ENCODE measurements at regions not wholly inside any gene's neighbourhood (a gene's known extent, or its start where the extent isn't known, plus 50 kb on each side); places are given as distances from the start of the nearest gene placed in this dataset.

DNA sequence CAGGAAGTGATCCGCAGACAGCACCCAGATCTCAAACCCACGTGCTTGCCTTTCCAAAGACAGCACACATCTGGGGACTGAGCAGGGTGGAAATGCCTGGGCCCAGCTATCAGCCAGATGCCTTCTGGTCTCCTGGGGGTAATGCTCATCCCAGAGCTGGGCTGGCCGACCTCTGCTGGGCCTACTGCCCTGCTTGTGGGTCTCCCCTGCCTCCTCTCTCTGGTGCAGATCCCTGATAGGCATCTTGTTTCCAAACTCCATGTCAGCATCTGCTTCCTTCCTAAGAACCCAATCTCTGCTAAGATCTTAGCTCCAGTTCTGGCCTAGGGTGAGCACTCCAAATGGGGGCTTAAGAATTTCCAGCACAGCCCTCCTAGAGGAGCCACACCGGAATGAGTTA lies 1043.0 kb downstream of the VRK1 start:
- DNase-seq: no peak

DNA sequence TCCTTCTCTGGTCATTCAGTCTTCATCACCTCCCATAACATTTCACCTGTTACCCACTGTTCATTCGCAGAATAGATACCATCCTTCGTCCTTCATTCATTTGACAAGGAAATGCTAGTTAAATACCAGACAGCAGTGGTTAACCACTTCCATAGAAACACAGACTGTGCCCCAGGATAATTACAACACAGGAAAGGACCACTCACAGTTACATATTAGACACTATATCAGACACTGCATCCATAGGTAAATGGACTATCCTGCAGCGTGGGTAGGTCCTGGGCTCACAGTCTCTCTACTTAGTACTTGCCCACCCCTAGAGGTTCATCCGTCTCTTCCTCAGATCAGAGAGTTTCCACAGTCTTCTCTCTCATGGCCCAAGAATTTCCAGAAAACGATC lies 1044.6 kb downstream of the VRK1 start:
- no peak for DNase-seq

DNA sequence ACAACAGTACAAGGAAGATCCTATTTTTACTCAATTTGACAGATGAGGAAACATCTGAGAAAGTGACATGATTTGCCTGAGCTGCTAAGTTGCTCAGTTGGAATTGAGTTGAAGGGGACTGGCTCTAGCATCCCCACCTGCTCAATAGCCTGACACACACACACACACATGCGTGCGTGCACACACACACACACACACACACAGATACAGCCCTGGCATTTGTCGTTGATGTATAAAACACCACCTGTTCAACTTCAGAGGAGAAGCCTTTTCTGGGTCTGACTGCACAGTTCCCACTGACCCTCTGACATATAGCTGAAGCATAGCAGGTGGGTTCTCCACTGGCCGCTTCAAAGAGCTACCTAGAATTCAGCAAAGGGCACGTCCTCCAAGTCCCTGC lies 1045.9 kb downstream of the VRK1 start:
- no peak for DNase-seq

DNA sequence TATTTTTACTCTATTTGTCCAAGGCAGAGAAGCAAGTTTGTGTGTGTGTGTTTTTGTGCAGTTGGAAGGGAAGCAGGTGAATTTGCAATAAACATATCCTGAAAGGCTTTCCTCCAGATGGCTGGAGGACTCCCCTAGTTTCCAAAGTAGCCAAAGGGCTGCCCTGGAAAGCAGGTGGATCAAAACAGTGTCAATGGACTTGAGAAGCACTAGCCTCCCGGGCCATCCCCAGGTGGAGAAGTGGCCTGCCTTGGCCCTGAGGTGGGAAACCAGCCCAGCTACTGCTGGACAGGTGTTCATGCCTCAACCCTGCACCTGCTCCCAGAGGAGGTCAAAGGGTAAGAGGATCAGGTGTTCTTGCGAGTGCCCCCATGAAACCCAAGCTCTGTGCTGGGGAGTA lies 1046.9 kb downstream of the VRK1 start:
- DNase-seq: no peak

DNA sequence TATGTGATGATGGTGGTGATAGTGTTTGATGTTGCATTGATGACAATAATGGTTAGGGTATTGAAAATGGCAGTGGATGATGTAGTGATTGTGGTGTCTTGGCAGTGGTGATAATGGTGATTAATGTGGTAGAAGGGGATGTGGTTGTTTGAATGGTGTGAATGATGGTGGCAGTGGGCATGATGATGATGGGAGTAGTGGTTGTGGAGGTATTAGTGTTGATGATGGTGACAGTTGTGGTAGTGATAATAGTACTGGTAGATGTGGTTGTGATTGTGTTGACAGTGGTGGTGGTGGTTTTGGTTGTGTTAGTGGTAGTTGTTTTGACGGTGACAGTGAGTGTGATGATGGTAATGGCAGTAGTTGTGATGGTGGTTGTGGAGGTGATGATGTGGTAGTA lies 1049.0 kb downstream of the VRK1 start:
- DNase-seq: no peak

DNA sequence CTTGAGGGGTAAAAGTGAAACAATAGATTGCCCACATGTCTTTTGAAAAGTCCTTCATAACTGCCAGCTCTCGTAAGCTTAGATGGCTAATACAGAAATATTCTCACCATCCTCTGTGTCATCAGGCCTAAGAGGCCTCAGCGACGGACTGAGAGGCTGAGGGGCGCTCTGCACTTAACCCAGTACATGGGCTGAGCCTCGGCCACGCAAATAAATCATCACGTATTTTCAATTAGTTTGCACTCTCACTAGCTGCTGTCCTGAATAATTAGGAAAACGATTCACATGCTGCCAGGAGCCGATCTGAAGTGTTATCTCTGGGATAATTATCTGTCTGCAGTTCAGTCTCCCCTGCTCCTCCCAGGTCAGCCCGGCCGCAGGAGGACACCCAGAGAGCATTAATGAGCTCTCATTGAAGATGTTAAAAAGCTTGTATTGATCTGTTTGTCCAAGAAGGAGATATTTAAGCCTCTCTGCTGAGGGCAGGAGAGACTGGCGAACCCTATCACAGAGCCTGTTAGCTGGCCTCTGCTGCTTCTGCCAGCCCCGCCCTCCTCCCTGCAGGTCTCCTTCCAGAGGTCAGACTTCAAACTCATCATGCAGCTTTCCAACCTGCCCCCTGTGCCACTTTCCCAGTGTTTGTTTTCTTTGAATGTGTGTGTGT lies 1051.3 kb downstream of the VRK1 start:
- peak; percentile 62 for DNase-seq

DNA sequence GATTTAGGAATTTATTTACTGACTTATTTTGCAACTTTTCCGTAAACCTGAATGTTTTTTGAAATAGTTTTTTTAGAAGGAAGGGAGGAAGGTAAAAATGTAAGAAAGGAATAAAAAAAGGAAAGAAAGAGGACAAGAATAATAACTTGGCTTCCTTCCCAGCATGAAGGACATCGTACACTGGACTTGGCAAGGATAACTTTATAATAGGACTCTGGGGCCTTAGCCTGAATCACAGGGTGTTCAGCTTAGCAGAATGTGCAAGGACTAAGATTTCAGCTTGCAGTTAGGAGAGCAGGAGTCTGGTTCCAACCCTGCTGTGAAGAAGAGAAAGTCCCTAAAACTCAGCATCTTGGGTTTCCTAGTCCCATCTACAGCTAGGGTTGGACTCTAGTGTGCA lies 1053.3 kb downstream of the VRK1 start:
- DNase-seq: no peak

DNA sequence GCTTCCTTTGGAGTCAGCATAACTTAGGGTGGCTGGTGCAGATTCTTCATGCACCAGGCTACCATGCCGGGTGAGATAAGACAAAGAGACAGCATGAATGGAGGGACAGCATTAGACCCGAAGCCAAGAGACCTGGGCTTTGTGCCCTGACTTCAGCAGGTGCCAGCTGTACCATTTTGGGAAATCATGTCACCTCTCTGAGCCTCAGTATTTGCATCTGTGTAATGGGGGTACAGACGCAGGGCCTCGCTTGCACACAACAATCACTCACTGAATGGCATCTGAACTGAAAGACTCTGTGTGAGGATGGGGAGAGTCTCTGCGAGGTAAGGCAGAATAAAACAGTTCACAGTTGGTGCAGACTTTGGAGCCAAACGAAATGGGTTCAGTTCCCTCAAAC lies 1053.7 kb downstream of the VRK1 start:
- no peak for DNase-seq

DNA sequence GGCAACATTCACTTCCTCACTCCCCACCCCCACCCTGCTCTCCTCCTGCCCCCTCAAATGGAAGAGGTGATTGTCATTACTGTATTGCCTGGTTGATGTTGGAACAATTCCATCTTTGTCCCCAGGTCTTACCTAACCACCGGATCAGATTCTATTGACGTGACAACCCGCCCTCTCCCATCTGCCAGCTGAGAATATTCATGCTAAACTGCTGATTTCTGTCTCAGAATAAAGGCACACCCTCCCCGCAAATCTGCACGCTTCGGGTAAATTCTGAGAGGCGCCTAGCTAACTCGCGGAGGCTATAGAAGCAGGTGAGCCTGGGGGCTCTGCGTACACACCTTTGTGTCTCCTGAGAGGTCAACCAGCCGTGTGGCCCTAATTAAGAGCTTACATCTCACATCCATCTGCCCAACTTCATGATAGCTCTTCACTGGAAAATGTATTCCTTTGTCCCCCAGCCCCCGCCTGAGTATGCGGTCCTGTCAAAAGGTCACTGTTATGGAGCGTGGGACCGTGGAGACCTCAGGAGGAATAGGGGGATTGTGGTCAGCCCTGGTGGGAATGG lies 1054.3 kb downstream of the VRK1 start:
- DNase-seq: no peak

DNA sequence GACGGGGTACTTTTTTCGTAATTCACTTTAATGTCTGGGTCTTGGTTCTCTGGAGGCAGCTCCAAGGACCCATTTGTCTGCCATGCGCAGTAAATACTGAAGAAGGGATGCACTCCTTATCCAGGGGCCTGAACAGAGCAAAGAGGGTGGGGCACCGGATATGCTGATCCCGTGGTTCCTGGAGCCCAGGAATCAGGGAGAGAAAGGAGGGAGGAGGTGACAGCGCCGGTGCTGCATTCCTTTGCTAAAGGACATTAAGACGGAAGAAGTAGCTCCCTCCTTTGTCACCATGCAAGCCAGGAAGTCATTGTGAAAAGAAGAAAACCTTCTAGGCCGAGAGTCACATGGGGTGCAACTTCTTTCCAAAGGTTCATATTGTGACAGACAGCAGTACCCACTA lies 1057.7 kb downstream of the VRK1 start:
- DNase-seq: no peak

DNA sequence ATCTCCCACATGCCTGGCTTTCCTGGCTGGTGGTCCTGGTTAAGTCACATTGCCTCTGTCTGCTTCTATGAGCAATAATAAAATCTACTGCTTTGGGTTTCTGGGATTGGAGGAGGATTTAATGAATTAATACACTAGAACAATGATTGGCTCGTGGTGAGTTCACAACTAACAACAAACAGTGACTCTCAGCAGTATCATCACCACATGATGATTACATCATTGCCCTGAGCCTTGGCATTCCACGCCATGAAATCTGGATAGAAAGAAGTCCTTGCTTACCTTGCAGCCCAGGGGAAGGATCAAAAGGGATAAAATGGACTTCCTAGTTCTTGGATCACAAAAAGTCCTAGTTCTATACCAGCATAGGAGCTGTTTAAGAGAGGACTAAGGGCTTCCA lies 1069.0 kb downstream of the VRK1 start:
- no peak for DNase-seq

DNA sequence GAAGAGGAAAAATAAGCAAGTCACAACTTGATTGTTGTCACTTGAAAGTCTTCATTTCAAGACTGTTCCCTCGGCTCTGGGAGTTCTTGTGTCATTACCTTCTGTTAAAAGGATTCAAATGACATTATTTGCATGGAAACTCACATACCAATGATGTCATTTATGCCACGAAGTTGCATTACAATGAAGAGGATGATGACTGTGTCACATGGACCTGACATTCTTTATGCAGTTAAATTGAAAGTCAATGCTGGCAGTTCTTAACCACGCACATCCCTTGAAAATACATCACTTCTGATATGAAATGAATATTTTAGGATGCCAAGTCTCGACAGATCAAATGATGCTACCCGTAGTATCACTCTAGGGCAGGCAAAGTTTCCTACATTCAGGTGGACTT lies 1069.5 kb downstream of the VRK1 start:
- DNase-seq: no peak

DNA sequence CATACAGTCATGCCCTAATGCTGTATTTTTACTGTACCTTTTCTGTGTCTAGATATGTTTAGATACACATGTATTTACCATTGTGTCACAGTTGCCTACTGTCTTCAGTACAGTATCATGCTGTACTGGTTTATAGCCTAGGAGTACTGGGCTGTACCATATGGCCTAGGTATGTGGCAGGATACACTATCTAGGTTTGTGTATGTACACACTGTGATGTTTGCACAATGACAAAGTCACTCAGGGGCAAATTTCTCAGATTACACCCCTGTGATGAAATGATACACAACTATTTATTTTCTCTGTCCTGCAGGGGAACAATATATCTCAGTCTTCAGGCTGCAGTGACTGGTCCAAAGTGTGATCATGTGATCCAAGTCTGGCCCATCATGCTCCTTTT lies 1076.1 kb downstream of the VRK1 start:
- DNase-seq: no peak

DNA sequence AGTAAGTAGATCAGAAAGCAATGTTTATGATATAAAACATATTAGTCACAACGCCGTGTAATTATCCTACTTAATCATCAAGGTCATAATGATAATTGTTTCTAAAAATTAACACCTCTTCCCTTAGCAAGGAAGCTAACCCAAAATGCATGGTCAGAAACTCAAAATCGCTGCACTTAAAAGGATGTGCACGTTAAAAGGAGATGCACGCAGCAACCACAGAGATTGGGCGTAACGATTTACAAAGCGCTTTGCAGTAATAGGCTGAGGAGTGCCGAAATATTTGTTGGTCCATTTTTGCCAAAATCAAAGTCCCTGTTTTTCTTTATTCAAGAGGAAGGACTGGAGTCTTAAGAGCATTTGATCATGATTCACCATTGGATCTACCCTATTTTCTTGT lies 1077.2 kb downstream of the VRK1 start:
- no peak for DNase-seq

DNA sequence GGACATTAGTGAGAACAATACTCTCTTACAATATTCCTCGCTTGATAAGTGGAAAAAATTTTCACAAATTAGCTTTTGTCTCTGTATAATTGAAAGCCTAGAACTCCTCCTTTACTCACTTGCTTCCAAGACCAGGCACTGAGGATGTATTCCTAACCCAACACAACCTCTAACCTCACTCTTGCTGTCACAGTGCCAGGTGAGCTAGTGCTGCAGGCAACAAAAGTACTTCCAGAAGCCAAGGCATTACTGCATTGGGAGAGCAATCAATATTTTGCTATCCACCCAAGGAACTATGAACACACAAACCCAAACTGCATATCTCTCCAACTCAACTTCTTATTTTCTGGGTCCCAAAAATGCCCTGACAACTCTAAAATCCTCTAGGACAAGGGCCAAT lies 1081.0 kb downstream of the VRK1 start:
- DNase-seq: no peak

DNA sequence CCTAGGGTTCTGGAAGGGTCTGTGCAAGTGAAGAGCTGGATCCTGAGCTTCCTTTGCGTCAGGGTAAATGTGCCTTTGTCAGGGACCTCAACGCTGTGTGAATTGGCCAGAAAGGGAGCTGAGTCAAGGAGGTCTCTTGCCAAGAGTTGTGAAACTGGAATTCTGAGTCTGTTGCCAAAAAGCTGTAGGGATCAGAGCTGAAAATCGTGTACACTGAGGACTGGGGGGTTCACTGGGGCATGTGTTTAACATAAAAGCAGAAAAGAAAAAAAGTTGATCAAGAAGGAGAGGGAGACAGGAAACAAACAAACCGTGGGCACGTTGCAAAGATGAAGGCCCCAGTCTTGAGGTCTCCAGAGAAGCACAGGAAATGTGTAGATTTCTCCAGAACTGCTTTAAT lies 1081.5 kb downstream of the VRK1 start:
- no peak for DNase-seq

DNA sequence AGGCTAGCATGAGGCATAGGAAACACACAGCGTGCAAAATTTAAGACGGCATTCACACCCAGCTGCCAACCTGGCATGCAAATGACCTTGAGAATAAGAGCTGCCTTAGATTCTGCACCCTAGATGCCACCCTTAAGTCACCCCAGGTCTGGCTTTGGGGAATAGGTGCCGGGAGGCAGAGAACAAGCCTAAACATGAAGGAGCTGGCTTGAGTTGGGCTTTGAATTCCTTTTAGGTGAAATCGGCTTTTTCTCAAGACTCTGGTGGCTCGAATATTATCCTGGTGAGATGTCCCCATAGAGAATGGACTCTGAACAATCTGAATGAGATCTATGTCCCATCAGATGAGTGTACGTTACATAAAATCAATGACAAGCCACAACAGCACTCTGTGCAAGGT lies 1090.5 kb downstream of the VRK1 start:
- no peak for DNase-seq

DNA sequence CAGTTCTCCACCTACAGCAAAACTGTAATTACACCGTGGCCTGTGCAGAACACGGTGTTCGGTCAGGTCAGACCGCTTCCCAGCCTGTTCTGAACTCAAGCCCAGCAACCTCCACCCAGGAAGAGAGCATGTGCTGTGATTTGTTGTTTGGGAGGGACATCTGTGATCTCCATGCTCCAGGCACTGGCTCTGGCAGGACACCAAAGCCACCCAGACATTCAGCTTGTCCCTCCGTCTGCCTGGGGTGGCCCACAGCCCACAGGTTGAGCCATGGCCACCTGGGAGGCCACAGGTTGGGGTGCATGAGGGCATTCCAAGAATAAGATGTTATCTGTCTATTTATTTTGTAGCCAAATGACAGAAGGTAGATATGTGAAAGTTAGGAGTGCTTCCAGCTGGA lies 1091.1 kb downstream of the VRK1 start:
- DNase-seq: no peak

DNA sequence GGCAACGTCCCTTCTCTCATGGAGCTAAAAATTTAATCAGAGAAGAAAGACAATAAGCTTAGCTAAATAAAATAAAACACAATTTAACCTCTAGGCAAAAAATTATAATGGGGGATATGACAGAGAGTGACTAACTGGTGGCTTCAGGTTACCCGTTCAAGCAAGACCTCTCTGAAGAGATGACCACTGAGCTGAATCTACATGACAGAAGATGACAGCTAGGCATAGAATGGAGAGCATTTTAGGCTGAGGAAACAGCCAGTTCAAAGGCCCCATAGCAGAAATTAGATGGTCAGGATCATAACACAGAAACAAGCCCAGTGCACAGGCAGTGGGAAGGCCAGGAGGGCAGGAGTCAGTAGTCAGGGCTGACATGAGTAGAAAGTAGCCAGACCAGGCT lies 1094.3 kb downstream of the VRK1 start:
- no peak for DNase-seq

DNA sequence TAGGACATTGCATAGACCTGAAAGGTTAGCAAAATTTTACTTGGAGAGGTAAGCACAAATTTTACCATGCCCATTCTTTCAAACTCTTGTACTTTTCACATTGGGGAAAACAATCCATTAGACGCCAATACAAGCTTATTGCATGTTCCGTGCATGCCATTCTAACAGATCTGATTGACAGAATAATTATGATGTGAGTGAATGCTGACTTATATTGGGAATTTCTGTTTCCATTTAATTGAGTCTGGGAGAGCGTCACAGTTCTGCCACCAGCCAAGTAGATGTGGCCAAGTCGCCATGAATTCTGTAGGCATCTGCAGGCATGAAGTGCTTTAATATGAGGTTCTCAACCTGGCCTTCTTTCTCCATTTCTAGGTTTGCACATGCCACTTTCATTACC lies 1097.4 kb downstream of the VRK1 start:
- no peak for DNase-seq

DNA sequence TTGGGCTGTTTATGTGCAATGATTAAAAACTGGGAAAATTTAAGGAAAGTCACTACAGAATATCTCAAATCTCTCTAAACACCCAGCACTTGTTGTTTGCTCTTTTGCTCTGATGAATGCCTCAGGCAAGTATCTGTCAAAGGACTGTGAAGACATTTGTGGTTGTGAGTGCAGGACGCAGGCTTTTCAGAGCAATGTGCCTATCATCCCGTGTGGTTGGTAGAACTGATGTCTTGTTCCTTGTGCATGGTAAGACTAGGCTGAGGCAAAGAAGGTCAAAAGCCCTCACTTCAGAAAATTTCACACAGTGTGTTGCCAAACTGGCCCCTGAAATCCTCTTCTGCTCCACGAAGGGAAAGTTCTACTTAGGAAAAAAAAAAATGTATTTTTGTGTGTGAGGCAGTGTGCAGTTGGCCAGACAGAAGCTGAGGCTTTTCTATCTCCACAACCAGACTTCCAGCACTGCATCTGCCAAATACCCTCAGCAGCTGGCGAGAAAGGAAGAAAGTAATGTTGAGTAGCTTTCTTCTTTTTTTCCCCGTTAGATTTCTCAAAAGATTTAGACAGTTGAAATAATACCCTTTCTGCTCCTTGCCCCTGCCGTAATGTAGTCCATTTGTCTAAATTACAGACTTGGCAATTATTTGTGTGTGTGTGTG lies 1103.1 kb downstream of the VRK1 start:
- no peak for DNase-seq

DNA sequence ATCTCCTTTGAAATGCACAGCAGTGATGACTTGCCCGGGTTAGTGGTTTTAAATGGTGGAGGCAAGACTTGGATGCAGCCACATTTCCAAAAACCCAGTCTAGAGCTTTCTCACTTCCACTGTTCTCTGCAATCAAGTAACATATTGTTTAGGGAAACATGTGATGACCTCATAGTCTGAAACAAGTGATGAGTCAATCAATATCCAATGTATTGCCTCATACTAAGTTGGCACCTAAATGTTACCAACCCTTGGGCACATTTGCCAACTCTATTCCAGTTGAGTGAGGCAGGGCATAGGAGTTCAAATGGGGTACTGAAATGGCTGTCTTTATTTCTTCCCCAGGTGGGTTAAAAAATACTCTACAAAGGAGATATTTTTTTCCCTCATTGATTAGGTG lies 1105.4 kb downstream of the VRK1 start:
- no peak for DNase-seq

DNA sequence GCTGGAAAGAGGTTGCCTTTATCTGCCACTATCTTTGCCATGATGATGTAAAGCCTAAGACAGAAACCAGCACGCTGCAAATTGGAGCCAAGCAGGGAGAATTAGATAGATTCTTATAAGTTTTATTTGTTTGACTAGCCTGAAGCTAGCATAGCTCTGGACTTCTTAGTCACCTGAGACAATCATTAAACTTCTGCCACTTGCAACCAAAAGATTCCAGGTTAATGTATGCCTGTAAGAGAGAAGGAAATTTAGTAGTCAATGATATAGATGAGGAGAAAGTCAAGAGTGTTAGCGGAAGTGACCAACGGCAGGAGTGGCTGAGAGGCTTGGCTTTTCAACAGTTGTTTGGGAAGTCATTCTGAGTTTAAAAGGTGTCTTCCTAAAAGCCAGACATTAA lies 1106.6 kb downstream of the VRK1 start:
- DNase-seq: no peak

DNA sequence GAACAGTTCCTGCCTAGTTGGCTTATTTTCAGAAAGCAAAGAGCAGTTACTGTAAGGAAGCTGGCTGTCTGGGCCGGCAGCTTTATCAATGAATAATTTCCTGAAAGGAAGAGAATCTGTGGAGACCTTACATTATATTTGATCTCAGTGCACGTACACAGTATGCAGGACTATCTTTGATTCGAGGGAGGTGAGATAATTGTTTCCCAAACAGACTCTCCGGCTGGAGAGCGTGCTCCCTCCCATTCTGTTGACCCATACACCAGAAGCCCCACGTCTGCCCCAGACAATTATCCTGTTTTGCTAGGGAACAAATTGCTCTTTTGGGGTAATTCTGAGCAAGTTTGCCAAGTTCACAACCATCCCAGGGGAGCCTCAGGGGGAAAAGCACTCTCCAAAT lies 1115.0 kb downstream of the VRK1 start:
- no peak for DNase-seq

DNA sequence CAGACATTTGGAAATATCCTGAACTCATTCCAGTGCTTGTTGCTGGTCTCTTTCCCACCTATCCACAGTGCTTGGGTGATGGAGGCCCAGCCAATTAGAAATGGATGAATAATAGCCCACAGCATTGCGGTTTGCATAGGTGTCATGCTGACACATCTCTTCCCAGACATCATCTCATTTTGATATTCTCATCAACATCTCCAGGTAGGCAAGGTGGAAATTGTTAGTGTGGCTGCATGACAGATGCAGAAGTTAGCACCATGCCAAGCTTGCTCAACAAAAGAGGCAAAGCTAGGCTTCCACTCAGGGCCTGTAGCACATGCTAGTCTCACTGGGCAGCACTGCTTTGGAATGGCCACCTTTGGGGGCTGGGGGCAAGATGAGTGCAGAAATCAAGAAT lies 1118.9 kb downstream of the VRK1 start:
- DNase-seq: no peak
